Loucy (cell line): ENCODE measurements at regions not wholly inside any gene's neighbourhood (a gene's known extent, or its start where the extent isn't known, plus 50 kb on each side); places are given as distances from the start of the nearest gene placed in this dataset.
"Not testable (repeated sequence)": the region's sequence is repeated elsewhere in the genome, so short reads cannot be mapped to it uniquely, and the experiment has no call there.

Experiments
- H2AFZ ChIP-seq: fragments of 200-600 bp; sonication (generic); 2 replicates; pipeline ENCODE4 v1.6.0; 2016; ENCODE audit warnings: antibody characterized with exemption, mild to moderate bottlenecking, low read length, moderate library complexity
- H3F3A ChIP-seq: fragments of 200-600 bp; 2 replicates; pipeline ENCODE4 v1.6.0; 2016; ENCODE audit warnings: antibody characterized with exemption, low read depth, mild to moderate bottlenecking
- H3K27me3 ChIP-seq: fragments of 200-600 bp; sonication (generic); 2 replicates; pipeline ENCODE4 v1.6.1; 2014; ENCODE audit warnings: low read length, mild to moderate bottlenecking; ENCODE audit not compliant: insufficient read depth, poor library complexity, severe bottlenecking
- H3K36me3 ChIP-seq: fragments of 200-600 bp; sonication (generic); 2 replicates; pipeline ENCODE4 v1.6.1; 2016; ENCODE audit warnings: low read length; ENCODE audit not compliant: insufficient read depth
- H3K4me1 ChIP-seq: fragments of 200-600 bp; sonication (generic); 2 replicates; pipeline ENCODE4 v1.5.1; 2014; ENCODE audit warnings: low read length, mild to moderate bottlenecking; ENCODE audit not compliant: insufficient read depth, poor library complexity, severe bottlenecking
- H3K4me2 ChIP-seq: fragments of 200-600 bp; sonication (generic); 2 replicates; pipeline ENCODE4 v1.6.0; 2014; ENCODE audit warnings: antibody characterized with exemption, low read length, low read depth, mild to moderate bottlenecking; ENCODE audit not compliant: poor library complexity, severe bottlenecking
- H3K4me3 ChIP-seq: fragments of 200-600 bp; sonication (generic); 2 replicates; pipeline ENCODE4 v1.5.1; 2014; ENCODE audit warnings: low read length, mild to moderate bottlenecking, mixed read lengths; ENCODE audit not compliant: poor library complexity, severe bottlenecking
- H3K79me2 ChIP-seq: fragments of 200-600 bp; sonication (generic); 2 replicates; pipeline ENCODE4 v1.6.1; 2014; ENCODE audit warnings: low read length; ENCODE audit not compliant: insufficient read depth
- H3K9ac ChIP-seq: fragments of 200-600 bp; sonication (generic); 2 replicates; pipeline ENCODE4 v1.6.0; 2014; ENCODE audit warnings: mild to moderate bottlenecking, low read depth, low read length, moderate library complexity; ENCODE audit not compliant: poor library complexity, severe bottlenecking
- H3K9me2 ChIP-seq: fragments of 200-600 bp; sonication (generic); replicated peaks from 2 replicates; pipeline ENCODE4 v1.6.1; 2016; ENCODE audit warnings: low read depth, low read length, mixed read lengths
- H3K9me3 ChIP-seq: fragments of 200-600 bp; sonication (generic); 2 replicates; pipeline ENCODE4 v1.6.1; 2014; ENCODE audit warnings: mild to moderate bottlenecking, antibody characterized with exemption, low read length, low read depth; ENCODE audit not compliant: insufficient read depth
- H4K20me1 ChIP-seq: fragments of 200-600 bp; sonication (generic); 2 replicates; pipeline ENCODE4 v1.6.0; 2014; ENCODE audit warnings: antibody characterized with exemption, low read length, mild to moderate bottlenecking; ENCODE audit not compliant: insufficient read depth, poor library complexity, severe bottlenecking
- TF ChIP-seq, protein P1 (sequence below): fragments of 200-600 bp; sonication (generic); conservative IDR thresholded peaks from 2 replicates; pipeline ENCODE4 v1.5.1; 2014; ENCODE audit warnings: mild to moderate bottlenecking, antibody characterized with exemption, low read length

DNA sequence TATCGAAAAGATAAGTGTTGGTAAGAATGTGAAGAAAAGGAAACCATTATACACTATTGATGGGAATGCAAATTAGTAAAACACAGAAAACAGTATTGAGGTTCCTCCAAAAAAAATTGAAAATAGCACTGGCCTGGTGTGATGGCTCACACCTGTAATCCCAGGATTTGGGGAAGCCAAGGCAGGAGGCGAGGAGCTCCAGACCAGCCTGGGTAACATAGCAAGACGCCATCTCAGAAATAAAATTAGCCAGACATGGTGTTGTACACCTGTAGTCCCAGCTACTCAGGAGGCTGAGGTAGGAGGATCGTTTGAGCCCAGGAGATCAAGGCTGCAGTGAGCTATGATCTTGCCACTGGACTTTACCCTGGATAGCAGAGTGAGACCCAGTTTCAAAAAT is 5303.4 kb upstream of the TPTE start:
- H3K9ac ChIP-seq, H3K9me3 ChIP-seq, H3K4me1 ChIP-seq, H3K4me2 ChIP-seq, H3K4me3 ChIP-seq, H3K36me3 ChIP-seq, H3K27me3 ChIP-seq, H3K9me2 ChIP-seq, H3K79me2 ChIP-seq, H2AFZ ChIP-seq, H4K20me1 ChIP-seq, H3F3A ChIP-seq: not testable (repeated sequence)

DNA sequence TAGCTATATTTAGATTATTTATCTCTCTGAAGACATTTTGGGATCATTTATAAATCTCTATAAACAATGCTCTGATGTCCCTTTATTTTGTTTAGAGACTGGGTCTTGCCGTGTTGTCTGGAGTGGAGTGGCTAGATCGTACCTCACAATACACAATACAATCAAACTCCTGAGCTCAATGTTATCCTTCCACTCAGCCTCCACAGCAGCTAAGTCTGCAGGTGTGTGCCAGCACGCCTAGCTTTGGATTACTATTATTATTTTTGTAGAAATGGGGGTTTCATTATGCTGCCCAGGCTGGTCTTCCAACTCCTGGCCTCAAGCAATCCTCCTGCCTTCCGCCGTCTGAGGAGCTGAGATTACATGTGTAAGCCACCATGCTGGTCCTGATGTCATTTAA is 5301.4 kb upstream of the TPTE start:
- H3K9me2 ChIP-seq, H3K4me1 ChIP-seq, H3K9me3 ChIP-seq, H4K20me1 ChIP-seq, H3K9ac ChIP-seq, H3K4me2 ChIP-seq, H3K4me3 ChIP-seq, H2AFZ ChIP-seq, H3K36me3 ChIP-seq, H3F3A ChIP-seq, H3K27me3 ChIP-seq, H3K79me2 ChIP-seq: not testable (repeated sequence)

DNA sequence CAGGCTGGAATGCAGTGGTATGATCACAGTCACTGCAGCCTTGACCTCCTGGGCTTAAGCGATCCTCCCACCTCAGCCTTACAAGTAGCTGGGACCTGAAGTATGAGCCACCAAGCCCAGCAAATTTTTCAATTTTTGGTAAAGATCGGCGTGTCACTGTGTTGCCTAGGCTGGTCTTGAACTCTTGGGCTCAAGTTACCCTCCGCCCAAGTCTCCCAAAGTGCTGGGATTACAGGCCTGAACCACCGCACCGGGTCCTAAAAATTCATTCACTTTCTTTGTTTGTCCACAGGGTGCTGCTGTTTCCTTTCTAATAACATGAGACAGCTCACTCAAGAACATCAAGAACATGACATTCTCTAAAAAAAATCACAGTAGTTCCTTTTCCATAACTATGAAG is 5300.9 kb upstream of the TPTE start:
- H3K9me2 ChIP-seq, H3K36me3 ChIP-seq, H3K4me3 ChIP-seq, H3K9me3 ChIP-seq, H3K79me2 ChIP-seq, H2AFZ ChIP-seq, H4K20me1 ChIP-seq, H3K9ac ChIP-seq, H3K4me1 ChIP-seq, H3F3A ChIP-seq, H3K4me2 ChIP-seq, H3K27me3 ChIP-seq: not testable (repeated sequence)
- TF ChIP-seq, protein P1, sequence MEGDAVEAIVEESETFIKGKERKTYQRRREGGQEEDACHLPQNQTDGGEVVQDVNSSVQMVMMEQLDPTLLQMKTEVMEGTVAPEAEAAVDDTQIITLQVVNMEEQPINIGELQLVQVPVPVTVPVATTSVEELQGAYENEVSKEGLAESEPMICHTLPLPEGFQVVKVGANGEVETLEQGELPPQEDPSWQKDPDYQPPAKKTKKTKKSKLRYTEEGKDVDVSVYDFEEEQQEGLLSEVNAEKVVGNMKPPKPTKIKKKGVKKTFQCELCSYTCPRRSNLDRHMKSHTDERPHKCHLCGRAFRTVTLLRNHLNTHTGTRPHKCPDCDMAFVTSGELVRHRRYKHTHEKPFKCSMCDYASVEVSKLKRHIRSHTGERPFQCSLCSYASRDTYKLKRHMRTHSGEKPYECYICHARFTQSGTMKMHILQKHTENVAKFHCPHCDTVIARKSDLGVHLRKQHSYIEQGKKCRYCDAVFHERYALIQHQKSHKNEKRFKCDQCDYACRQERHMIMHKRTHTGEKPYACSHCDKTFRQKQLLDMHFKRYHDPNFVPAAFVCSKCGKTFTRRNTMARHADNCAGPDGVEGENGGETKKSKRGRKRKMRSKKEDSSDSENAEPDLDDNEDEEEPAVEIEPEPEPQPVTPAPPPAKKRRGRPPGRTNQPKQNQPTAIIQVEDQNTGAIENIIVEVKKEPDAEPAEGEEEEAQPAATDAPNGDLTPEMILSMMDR = peak; percentile 35

DNA sequence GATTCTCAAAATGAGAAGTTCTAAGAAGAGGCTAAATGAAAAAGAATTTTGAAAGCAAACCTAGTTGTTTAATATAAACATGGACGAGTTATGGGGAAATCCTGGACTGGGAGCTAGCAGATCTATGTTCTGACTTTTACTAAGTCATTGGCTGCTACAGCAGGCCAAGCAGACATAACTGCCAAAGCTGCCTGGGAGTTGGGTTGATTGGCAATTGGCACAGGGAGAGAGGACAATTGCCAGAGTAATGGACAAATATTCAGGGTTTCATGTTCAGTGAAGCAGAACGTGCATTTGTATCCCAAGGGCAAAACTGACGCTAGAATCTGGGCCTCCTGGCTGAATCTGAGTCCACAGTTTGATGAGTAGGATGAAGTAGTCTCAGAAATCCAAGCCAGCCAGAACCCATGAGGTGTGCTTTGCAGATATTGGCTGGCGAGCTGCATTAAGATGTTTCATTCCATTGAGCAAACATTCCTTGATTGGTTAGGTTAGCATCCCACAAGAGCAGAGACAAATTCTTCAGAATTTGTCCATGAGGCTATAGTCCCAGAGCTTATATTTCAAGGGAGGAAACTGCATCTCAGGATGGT is 5299.8 kb upstream of the TPTE start:
- H3K27me3 ChIP-seq, H3K36me3 ChIP-seq, H3K9ac ChIP-seq, H2AFZ ChIP-seq, H3K4me2 ChIP-seq, H3K79me2 ChIP-seq, H3K9me2 ChIP-seq, H3F3A ChIP-seq, H3K4me1 ChIP-seq, H3K9me3 ChIP-seq, H4K20me1 ChIP-seq, H3K4me3 ChIP-seq: not testable (repeated sequence)

DNA sequence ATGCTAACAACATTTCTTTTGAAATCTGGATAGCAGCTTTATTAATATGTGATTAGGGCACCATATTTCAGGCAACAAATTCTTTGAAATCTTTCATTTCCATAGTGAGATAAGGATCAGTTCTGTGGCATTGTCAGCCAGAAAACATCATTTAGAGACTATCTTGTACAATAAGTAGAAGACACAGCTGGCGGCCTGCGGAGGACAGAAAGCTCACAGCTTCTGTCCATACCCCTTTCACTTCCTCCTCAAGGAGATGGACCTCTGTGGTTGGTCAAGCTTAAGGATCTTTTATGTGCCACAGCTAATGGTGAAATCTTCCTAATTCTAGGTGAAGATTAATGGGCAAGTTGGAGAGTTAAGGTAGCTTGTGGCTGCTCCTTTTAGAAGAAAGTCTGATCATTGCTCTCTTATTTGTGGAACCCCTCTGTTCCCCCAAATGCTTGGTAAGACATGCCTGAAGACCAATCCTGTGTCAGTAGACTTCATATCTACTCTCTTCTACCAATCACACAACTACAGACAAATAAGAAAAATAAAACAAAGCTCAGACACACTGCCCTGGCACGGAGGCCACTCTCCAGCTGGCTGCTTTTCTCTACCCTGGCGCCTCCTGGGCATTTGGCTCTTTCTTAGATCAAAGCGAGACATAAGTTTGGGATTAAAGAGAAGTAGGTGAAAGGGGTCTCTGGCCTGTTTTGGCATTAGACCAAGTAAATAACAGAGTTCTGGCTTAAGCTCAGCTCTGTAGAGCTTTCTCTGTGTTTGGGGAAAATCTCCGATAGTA is 5298.2 kb upstream of the TPTE start:
- not testable (repeated sequence) for H3K9ac ChIP-seq, H3K4me2 ChIP-seq, H3K9me3 ChIP-seq, H2AFZ ChIP-seq, H3K9me2 ChIP-seq, H4K20me1 ChIP-seq, H3K4me1 ChIP-seq, H3K79me2 ChIP-seq, H3F3A ChIP-seq, H3K4me3 ChIP-seq, H3K27me3 ChIP-seq, H3K36me3 ChIP-seq

DNA sequence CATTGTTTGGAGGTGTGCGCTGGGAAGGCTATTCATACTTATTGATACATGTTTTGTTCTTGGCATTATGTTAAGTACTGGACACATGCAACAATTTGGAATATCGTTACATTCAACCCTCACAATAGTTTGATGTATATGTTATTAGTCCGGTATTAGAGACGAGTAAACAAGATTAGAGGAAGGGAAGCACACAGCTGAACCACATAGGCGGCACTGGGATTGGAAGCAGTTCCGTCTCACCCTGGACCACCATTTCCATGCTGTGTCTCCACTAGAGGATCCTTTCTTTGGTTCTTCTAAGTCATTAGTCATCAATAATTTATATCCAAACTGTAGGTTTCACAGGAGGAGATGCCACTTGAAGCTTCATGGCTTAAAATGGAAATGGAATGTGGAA is 5297.2 kb upstream of the TPTE start:
- H3K9me3 ChIP-seq, H3K27me3 ChIP-seq: not testable (repeated sequence)

DNA sequence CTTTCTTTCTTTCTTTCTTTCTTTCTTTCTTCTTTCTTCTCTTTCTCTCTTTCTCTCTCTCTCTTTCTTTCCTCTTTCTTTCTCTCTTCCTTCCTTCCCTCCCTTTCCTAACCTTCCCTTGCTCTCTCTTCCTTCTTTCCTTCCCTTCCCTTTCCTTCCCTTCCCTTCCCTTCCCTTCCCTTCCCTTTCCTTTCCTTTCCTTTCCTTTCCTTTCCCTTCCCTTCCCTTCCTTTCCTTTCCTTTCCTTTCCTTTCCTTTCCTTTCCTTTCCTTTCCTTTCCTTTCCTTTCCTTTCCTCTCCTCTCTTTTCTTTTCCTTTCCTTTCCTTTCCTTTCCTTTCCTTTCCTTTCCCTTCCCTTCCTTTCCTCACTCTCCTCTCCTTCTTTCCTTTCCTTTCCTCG is 5294.1 kb upstream of the TPTE start:
- not testable (repeated sequence) for H2AFZ ChIP-seq, H3F3A ChIP-seq, H3K9ac ChIP-seq, H3K79me2 ChIP-seq, H3K27me3 ChIP-seq, H3K36me3 ChIP-seq, H3K4me3 ChIP-seq, H3K4me2 ChIP-seq, H3K9me2 ChIP-seq, H3K4me1 ChIP-seq, H4K20me1 ChIP-seq
- H3K9me3 ChIP-seq = peaks cover 11% of the 10 kb centered on the region; the same call in 1 of the 2 replicates

More for the DNA sequence above, 5297.2 kb upstream of the TPTE start:
- not testable (repeated sequence) for H3K4me1 ChIP-seq, H3K36me3 ChIP-seq, H3K9me2 ChIP-seq, H3K4me2 ChIP-seq, H3K9ac ChIP-seq, H3F3A ChIP-seq, H3K4me3 ChIP-seq, H4K20me1 ChIP-seq, H2AFZ ChIP-seq, H3K79me2 ChIP-seq
